Activated CD8-positive, alpha-beta memory T cell treated with anti-CD3 and anti-CD28 coated beads for 48 hours (primary cell): ENCODE measurements at regions not wholly inside any gene's neighbourhood (a gene's known extent, or its start where the extent isn't known, plus 50 kb on each side); places are given as distances from the start of the nearest gene placed in this dataset.
"Not testable (repeated sequence)": the region's sequence is repeated elsewhere in the genome, so short reads cannot be mapped to it uniquely, and the experiment has no call there.

ENCODE experiments used
- DNase-seq, 3 experiments: peaks; one replicate each; pipeline ENCODE4 v3.0.0-alpha.2; 2020; ENCODE audit warnings: low read depth in 2 of 3, low spot score in 2 of 3

DNA sequence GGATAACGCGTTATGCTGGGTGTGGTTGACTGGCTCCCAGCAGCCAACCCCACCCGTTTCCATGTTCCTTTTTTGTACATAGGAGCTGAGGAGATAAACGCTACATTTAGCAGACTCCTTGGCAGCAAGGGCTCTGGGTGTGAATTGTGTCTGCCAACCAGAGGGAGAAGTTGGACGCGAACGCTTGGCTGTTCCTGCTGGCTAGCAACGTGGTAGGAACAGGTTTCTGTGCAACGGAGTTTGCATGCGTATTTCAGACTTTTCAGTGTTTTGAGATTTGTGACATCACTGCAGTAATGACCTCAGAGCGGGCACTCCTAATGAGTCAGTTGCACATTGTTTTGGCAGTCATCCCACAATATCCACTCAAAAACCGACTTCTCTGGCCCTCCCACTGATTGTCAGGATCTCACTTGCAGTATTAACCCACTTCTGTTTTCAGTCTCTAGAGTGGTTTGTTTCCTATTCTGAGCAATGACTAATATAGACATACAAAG lies 98.7 kb upstream of the RGS1 start:
- no peak for DNase-seq

DNA sequence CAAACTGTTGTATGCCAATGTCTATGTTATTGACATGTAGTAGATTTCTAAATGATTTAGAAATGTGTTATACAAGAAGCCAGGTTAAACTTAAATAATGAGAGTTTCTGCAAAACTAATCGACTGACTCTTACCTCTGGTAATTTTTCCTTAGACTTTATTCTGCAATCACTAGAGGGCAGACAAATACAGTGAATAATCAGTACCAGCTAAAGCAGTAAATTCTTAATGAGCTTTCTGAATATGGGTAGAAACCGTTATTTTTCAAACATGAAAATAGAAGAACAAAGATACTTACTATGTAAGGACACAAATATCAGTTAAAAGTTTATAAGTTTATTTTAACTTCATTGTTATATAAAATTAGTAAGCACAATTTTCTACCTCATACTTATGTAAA lies 97.9 kb upstream of the RGS1 start:
- no peak for DNase-seq

DNA sequence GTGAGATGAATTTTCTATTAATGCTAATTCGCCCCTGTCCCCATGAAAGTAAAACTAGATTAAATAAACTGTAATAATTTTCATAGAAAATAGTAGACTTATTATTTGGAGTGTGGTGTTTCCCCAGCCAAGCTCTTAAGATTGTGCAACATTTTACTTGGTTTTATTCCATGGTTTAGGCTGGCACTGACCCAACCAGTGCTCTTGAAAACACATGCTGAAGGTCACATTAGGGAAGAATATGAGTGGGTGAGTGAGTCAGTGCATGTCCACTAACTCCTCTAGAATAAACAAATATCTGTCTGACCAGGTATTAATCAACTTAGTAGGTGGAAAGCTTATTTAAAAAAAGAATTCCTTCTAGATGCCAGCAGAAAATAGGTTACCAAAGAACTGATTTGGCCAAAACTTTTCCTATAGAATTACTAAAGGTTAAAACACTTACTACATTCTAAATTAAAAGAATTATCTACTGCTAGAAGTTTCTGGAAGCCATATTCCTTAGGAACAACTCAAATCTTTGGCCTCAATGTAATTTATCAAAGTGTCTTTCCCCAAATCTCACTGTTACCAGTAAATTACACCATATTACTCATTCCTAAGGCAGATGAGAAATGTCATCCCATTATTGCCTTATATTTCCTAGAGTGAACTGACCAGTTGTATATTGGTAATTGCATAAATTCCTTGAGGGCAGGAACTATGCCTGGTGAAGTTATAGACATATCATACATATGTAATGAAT lies 89.7 kb upstream of the RGS1 start:
- no peak for DNase-seq

DNA sequence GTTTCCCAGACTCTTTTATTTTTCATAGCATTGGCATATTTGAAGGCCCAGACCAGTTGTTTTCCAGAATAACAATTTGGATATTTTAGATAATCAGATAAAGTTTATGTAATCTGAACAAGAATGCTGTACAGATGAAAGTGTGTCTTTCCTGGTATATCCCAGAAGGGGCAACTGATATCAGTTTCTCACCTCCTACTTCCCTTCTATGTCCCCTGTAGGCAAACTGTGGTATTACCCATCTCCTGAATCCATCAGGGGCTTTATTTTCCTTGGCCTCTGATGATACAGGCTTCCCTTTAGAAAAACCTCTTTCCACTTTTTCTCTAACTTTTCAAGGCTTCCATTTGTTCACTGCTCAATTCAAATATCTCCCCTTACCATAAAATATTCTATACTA lies 87.5 kb upstream of the RGS1 start:
- DNase-seq: no peak

DNA sequence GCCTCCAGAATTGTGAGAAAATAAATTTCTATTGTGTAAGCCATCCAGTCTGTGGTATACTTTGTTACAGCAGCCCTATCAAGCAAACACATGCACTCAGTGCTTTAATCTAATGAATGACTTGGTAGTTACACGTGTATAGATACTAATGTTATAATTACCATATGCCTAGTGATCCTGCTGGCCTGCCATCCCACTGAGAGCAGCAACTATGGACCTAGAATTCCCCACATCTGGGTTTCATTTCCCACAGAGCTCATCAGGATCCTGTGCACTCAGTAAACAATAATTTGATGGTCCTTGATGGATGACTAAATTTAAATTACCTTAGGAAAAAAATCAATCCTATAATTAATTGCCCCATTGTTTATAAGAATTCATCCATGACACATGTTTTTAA lies 86.5 kb upstream of the RGS1 start:
- DNase-seq: no peak

DNA sequence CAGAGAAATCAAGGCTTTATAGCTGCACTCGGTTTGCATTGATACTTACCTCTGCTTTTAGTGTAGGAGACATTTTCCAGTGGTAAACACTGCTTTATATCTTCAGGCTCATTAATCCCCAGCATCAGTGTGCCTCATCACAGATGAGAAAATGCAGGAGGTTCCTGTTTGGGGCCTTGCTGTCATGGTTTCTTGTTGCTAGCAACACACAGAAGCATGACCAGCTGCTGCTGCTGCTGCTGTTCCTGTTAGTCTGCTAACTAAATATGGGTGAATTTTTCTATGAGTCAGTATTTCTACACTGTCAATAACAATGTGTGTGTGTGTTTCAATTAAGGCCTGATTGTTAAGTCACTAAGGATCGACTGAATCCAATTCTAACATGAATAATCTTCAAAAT lies 85.8 kb upstream of the RGS1 start:
- DNase-seq: no peak

DNA sequence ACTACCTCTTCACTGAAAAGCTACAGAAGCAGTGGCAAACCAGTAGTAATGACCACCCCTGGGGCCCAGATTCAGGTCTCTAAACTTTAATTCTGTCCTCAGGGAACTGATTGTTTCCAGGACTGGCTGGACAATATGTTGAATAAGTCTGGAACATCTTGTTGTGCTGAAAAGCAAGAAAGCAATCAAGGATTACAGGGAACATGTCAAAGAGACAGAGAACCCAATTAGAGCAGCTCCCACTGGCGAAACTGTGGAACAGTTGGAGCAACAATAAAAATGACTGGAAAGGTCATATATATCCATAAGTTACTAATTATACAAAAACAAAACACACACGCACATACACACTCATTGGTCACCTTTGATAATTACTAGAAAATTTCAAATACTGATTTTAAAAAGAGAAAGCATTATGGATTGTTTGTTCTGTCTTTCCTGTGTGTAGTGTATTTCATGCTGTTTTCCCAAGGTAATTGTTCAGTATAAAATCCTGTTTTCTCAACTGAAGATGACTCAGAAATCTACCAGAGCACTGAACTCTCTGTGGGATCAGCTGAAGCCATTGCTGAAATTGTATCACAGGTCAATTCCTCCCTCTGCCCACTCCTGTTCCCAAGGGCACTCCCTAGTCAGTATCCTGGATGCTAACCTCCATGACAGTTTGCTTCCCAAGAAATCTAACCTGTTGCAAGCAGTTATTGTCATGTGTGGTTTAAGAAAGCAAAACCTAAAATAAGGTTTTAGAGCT lies 83.6 kb upstream of the RGS1 start:
- DNase-seq: no peak

DNA sequence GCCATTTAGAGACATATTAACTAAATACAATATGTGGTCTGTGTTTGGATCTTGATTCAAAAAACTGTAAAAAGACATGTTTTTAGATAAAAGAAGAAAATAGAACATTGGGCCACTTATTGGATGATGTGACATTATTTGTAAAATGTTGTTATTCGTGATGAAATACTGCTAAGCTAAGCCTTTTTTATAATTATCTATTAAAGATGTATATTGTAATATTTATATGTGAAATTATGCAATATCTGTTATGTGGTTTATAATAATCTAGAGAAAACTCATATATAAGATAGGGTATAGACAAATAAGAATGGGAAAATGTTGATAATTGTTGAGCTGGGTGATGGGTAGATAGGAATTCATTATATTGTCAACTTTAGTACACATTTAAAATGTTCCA lies 82.0 kb upstream of the RGS1 start:
- DNase-seq: no peak

DNA sequence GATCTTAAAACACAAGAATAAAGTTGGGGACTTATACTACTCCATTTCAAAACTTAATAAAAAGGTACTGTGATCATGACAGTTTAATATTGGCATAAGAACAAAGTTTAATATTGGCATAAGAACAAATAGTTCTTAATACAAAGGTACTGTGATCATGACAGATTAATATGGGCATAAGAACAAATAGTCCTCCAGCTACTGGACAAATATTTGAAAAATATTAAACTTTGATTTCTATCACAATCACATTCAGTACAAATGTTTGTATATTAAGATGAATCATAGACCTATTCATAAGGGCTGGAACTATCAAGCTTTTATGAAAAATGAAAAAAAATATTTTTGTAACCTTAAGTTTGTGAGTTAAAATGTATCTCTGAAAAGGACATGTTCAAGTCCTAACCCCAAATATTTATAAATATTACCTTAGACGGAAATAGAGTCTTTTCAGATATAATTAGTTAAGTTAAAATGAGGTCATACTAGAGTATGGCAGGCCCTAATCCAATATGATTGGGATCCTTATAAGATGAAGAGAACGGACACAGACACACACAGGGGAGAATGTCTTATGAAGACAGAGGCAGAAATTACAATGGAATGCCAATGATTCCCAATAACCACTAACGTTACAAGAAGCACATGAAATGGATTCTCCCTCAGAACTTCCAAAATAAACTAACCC lies 79.1 kb upstream of the RGS1 start:
- no peak for DNase-seq

DNA sequence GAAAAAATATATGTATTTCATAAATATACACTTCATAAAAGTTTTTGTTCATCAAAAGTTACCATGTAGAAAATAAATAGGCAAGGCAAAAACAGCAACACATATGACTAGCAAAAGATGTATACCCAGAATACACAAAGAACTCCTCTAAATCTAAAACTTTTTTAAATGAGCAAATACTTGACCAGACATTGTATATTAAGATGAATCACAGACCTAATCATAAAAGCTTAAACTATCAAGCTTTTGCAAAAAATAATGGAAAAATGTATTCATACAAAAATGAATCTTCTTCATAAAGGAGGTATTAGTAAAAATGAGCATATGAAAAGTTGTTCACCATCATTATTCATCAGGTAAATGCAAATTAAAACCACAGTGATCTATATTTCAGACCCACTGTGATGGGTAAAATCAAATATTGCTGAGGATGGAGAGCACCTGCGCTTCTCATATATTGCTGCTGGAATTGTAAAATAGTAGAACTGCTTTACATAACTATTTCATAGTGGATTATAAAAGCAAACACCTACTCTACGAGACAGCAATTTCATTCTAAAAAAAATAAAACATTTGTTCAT lies 78.3 kb upstream of the RGS1 start:
- DNase-seq: no peak

DNA sequence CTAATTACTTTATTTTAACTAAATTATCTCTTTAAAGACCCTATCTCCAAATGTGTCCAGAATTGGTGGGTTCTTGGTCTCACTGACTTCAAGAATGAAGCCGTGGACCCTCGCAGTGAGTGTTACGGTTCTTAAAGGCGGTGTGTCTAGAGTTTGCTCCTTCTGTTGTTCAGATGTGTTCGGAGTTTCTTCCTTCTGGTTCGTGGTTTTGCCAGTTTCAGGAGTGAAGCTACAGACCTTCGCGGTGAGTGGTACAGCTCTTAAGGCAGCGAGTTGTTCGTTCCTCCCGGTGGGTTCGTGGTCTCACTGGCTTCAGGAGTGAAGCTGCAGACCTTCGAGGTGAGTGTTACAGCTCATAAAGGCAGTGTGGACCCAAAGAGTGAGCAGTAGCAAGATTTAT lies 77.5 kb upstream of the RGS1 start:
- not testable (repeated sequence) for DNase-seq

DNA sequence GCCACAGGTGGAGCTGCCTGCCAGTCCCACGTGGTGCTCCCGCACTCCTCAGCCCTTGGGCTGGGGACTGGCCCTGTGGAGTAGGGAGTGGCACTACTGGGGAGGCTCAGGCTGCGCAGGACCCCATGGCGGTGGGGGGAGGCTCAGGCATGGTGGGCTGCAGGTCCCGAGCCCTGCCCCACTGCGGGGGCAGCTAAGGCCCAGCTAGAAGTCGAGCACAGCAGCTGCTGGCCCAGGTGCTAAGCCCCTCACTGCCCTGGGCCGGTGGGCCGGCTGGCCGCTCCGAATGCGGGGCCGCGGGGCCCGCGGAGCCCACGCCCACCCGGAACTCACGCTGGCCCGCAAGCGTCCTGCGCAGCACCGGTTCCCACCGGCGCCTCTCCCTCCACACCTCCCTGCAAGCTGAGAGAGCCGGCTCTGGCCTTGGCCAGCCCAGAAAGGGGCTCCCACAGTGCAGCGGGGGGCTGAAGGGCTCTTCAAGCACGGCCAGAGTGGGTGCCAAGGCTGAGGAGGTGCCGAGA lies 76.5 kb upstream of the RGS1 start:
- not testable (repeated sequence) for DNase-seq

DNA sequence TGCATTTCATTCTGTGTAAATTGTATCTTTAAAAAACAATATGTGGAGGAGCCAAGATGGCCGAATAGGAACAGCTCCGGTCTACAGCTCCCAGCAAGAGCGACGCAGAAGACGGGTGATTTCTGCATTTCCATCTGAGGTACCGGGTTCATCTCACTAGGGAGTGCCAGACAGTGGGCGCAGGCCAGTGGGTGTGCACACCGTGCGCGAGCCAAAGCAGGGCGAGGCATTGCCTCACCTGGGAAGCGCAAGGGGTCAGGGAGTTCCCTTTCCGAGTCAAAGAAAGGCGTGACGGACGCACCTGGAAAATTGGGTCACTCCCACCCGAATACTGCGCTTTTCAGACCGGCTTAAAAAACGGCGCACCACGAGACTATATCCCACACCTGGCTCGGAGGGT lies 75.0 kb upstream of the RGS1 start:
- not testable (repeated sequence) for DNase-seq

DNA sequence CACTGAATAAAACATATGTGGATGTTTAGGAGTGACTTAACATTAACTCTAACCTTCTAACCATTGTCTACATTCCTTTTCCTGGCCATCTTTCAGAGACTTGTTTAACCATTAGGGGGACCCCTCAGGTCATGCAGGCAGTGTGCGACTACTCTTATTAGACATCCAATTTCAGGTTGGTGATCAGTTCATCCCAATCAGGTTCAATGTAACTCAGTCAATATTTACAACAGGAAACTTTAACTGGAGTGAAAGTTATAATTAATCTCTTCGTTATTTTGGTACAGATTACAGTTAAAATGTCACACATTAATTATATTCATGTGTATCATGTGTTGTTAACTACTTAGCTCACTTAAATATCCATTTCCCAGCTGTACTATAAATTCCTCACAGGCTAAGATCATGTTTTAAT lies 68.8 kb upstream of the RGS1 start:
- no peak for DNase-seq

DNA sequence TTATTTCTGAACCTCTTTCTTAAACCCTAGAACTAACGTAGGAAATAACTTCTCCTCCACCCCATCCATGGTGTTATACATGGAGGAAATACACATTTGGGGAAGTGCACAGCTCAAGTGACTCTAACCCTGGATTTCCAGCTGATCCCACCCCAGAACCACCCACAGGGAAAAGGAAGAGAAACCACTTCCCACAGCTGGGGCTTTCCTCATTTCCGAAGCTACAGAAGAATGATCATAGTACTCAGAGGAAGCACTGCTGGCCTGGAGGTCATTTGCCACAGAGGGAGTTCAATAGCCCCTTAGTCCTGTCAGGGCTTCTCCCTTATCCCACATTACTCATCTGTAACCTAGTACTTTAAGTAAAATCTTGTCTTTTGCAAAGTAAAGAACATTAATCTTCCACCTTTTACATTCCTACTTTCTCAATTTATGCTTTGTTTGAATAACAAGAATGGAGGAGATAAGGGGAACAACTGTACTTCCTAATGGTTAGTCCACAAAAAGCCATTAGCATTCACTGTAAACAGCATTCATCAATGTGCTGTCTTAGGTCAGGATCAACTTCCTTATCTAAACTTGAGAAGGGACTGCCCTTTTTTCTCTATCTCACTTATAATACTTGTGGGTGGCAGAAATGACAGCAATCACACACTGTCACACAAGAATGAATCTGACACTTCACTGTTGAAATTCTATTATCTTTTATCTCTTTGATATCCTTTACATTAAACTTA lies 63.0 kb upstream of the RGS1 start:
- DNase-seq: no peak

DNA sequence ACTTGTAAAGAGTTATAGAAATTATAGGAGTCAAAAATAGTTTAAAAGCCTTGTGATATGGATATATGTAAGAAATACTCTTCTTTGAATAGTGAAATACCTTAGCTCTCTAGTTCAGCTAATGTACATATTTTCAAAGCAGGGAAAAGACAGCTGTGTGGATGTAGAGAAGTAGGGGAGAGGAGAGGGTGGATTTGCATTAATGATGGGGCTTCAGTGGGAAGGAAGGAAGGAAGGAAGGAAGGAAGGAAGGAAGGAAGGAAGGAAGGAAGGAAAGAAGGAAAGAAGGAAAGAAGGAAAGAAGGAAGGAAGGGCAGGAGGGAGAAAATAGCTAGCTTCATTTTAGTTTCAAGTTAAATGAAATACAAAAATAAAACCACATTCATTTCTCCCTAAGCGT lies 62.4 kb upstream of the RGS1 start:
- DNase-seq: no peak

DNA sequence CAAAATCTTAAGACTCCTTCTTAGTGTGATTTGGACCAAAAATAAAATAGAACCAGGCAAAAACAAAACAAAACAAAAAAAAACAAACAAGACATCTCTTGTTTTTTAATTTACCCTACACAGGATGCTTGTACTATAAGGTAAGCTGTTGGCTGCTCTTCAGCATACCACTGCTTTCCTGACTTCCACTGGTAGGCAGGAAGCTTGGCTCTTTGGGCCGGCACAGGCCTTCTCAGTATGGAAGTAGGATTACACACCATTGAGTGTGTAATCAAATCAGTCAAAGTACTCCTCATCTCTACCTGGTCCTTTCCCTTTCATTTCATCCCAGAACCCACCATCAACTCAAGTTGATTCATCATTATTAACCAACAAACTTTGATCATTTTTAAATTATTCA lies 61.9 kb upstream of the RGS1 start:
- DNase-seq: no peak

DNA sequence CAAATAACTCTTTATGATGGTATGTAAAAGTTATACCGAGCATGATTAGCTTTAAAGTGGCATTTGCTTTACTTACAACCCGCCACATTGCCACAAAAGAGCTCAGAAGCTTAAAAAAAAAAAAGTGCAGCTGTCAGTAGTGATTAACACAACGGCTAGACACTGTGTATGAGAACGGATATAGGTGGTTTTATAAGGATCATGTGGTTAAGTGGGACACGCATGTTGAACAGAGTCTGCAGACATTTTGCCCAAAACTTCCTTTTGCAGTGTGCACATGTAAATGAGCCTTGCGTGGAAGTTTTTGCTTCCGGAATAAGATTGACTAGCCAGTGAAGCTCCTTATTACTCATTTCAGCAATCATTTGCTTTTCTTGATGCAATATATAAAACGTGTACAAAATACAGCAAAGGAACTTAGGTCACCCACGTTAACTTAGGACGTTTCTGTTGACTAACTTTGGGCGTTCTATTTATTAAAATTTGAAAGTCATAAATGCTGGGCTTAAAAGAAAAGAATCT lies 58.7 kb upstream of the RGS1 start:
- DNase-seq: no peak

DNA sequence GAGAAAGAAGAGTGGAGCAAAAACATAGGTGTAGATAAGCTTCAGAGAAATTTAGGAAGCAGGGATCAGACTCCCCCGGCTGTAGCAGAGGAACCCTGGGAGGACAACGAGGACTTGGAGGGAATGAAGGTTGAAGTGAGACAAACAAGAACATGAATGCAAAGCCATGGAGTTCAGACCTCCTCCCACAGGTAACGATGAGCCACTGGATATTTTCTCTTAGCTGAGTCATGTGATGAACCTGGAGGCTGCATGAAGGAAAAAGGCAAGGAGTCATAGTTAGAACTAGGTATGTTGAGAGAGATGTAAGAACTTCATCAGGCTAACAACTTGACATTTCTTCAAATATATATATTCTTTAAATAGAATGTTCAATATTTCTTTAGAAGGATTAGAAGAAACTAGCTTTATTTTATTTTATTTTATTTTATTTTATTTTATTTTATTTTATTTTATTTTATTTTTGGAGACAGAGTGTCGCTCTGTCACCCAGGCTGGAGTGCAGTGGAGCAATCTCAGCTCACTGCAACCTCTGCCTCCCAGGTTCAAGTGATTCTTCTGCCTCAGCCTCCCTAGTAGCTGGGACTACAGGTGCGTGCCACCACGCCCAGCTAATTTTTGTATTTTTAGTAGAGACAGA lies 57.7 kb upstream of the RGS1 start:
- DNase-seq: not testable (repeated sequence)

DNA sequence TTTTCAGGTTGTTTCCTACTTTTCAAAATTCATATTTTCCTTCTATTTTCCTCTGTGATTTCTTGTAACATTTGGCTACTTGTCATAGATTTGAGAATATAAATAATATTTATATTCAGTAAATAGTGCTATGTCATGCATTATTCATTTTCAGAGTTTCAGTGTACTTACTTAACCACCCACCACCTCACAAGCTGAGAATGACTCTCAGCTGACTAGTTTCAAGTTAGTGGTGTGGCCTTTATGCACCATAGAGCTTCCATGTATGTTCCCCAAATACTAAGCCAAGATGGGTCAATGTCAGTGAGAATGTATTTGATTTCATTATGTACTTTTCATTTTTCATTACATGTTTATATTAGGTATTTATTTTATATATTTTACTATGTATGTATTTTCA lies 56.9 kb upstream of the RGS1 start:
- no peak for DNase-seq
